ENCODE measurements at regions not wholly inside any gene's neighbourhood (a gene's known extent, or its start where the extent isn't known, plus 50 kb on each side); places are given as distances from the start of the nearest gene placed in this dataset.

DNA sequence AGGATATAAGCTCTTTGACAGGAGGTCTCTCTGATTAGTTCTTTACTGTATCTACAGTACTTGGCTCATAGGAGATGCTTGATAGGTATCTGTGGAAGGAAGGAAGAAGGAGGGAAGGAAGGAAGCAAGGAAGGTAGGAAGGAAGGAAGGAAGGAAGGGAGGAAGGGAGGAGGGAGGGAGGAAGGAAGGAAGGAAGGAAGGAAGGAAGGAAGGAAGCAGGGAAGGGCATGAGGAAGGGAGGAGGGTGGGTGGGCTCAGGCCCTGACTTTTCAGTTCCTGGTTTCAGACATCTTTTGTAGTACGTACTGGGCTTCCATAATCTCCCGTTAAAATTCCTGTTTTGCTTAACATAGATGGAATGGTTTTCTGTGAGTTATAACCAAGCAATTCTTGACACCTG lies 175.0 kb upstream of the NUDT4 start:
- no peaks in the 10 kb centered on the region for H3K4me1 ChIP-seq (ENCODE audit: low read depth)
- DNase-seq (no peak), ATAC-seq (no peak)
- no peaks in the 10 kb centered on the region for H3K36me3 ChIP-seq (ENCODE audit: low read depth)
- intact Hi-C loops (cut with DNase I, micrococcal nuclease): no loop called here
- H3K9me3 ChIP-seq: no peaks in the 10 kb centered on the region
- no peak overlapping the region for H3K4me3 ChIP-seq
- TF ChIP-seq, protein P1, sequence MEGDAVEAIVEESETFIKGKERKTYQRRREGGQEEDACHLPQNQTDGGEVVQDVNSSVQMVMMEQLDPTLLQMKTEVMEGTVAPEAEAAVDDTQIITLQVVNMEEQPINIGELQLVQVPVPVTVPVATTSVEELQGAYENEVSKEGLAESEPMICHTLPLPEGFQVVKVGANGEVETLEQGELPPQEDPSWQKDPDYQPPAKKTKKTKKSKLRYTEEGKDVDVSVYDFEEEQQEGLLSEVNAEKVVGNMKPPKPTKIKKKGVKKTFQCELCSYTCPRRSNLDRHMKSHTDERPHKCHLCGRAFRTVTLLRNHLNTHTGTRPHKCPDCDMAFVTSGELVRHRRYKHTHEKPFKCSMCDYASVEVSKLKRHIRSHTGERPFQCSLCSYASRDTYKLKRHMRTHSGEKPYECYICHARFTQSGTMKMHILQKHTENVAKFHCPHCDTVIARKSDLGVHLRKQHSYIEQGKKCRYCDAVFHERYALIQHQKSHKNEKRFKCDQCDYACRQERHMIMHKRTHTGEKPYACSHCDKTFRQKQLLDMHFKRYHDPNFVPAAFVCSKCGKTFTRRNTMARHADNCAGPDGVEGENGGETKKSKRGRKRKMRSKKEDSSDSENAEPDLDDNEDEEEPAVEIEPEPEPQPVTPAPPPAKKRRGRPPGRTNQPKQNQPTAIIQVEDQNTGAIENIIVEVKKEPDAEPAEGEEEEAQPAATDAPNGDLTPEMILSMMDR (IDR thresholded peaks at IDR 0.05): no peak

DNA sequence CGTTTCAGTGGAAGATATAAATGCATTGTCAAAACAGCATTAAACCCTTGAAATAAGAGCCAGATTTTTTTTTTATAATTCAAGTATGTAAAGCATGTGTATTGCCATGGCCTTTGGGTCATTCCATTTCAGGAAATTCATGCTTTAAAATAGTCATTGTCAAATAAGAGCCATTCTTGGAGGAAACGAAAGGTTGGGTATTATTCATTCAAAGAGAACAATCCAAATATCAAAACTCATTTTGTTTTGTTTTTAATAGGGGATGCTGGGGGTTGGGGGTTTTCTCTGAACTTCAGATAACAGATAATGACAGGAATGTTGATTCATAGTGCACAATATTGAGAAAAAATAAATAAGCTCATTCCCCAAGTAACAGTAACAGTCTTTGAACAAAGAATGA lies 174.4 kb upstream of the NUDT4 start:
- TF ChIP-seq, protein P1 (IDR thresholded peaks at IDR 0.05): no peak
- intact Hi-C loops (cut with DNase I, micrococcal nuclease): no loop called here
- no peak for DNase-seq
- Histone ChIP-seq H3K4me3 (no peak overlapping the region), H3K4me1 (ENCODE audit: low read depth) (no peaks in the 10 kb centered on the region), H3K36me3 (ENCODE audit: low read depth) (no peaks in the 10 kb centered on the region), H3K9me3 (no peaks in the 10 kb centered on the region)
- ATAC-seq: no peak

DNA sequence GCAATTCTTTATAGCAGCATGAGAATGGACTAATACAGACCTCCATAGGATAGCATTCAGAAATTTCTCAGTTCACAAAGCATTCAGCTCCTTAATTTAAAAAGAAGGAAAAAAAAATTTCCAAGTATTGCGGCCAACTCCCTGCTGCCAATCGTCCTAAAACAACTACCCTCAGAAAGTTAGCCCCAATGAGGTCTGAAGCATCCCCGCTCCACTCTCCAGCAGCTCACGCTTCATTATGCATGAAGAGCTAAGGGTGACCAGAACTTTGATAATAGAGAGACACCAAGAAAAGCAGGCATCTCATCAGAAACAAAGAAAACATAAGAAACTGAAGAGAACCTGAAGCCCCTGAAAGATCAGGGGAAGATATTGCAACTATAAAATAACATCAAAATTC lies 172.8 kb upstream of the NUDT4 start:
- Histone ChIP-seq H3K36me3 (ENCODE audit: low read depth) (no peaks in the 10 kb centered on the region), H3K4me1 (ENCODE audit: low read depth) (no peaks in the 10 kb centered on the region), H3K9me3 (no peaks in the 10 kb centered on the region), H3K4me3 (no peak overlapping the region)
- ATAC-seq (no peak), DNase-seq (no peak)
- TF ChIP-seq, protein P1 (IDR thresholded peaks at IDR 0.05): no peak
- intact Hi-C loops (cut with DNase I, micrococcal nuclease): no loop called here

DNA sequence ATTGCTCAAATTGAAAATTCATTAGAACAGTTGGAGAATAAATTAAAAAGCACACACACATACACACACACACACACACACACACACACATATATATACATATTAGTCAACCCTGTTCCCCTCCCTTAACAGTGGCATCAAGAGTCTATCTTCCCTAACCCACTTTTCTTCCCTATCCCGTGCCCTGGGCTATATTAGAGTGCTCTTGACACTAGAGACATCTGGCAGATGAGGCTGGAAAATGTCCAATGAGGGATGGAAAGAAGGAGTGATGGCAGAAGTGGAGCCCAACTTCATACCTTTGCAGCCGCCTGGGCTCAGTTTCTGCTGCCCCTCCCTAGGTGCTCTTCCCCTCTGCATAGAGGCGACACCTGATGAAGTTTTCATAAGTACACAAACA lies 172.4 kb upstream of the NUDT4 start:
- Histone ChIP-seq H3K9me3 (no peaks in the 10 kb centered on the region), H3K36me3 (ENCODE audit: low read depth) (no peaks in the 10 kb centered on the region), H3K4me3 (no peak overlapping the region), H3K4me1 (ENCODE audit: low read depth) (no peaks in the 10 kb centered on the region)
- DNase-seq (no peak), ATAC-seq (no peak)
- intact Hi-C loops (cut with DNase I, micrococcal nuclease): no loop called here
- TF ChIP-seq, protein P1 (IDR thresholded peaks at IDR 0.05): no peak

DNA sequence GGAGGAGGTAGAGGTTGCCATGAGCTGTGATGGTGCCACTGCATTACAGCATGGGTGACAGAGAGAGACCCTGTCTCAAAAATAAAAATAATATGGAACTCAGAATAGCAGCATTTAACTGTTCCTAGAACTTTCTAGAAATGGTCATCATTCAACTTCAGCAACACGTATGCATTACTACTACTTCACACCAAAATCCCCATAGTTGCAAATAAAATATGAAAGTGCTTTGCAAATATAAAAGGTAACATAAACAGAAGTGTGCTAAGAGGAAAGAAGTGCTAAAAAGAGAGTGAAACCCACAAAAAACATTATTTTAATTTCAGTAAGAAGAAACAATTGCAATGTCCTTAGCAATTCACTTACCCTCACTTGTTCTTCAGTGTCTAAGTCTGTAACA lies 169.7 kb upstream of the NUDT4 start:
- no peaks in the 10 kb centered on the region for H3K36me3 ChIP-seq (ENCODE audit: low read depth)
- intact Hi-C loops (cut with DNase I, micrococcal nuclease): no loop called here
- DNase-seq: no peak
- H3K4me1 ChIP-seq (ENCODE audit: low read depth): no peaks in the 10 kb centered on the region
- H3K9me3 ChIP-seq: no peaks in the 10 kb centered on the region
- ATAC-seq: no peak
- H3K4me3 ChIP-seq: no peak overlapping the region
- TF ChIP-seq, protein P1 (IDR thresholded peaks at IDR 0.05): no peak

All from mucosa of descending colon (tissue), 3 donors.